ENCODE measurements at regions not wholly inside any gene's neighbourhood (a gene's known extent, or its start where the extent isn't known, plus 50 kb on each side); places are given as distances from the start of the nearest gene placed in this dataset.

GRCh38 chr1:208587110-208587509, 342.9 kb upstream of the PLXNA2 start:
- Histone ChIP-seq H4K20me1 (ENCODE audit: insufficient read depth, low read length) (no peaks in the 10 kb centered on the region), H3K9ac (ENCODE audit: low read length) (no peak overlapping the region), H3K9me3 (replicated peaks; ENCODE audit: insufficient read depth, low read length) (no peaks in the 10 kb centered on the region), H2AFZ (ENCODE audit: low read length) (no peak overlapping the region), H3K4me1 (ENCODE audit: low read length) (no peaks in the 10 kb centered on the region), H3F3A (ENCODE audit: insufficient read depth, low read length) (no peaks in the 10 kb centered on the region), H3K27me3 (replicated peaks; ENCODE audit: insufficient read depth, low read length) (no peaks in the 10 kb centered on the region), H3K9me2 (replicated peaks; ENCODE audit: insufficient read depth, low read length) (no peaks in the 10 kb centered on the region), H3K36me3 (replicated peaks; ENCODE audit: insufficient read depth, low read length) (no peaks in the 10 kb centered on the region), H3K79me2 (ENCODE audit: low read length) (no peaks in the 10 kb centered on the region), H3K4me2 (ENCODE audit: low read depth, low read length) (no peak overlapping the region), H3K4me3 (ENCODE audit: low read length) (no peak overlapping the region), H3K27ac (ENCODE audit: low read length) (no peak overlapping the region)
- TF ChIP-seq EZH2phosphoT487 (IDR thresholded peaks at IDR 0.05; ENCODE audit: low read length), result no peak
- TF ChIP-seq EZH2 (optimal IDR thresholded peaks at IDR 0.05; ENCODE audit: low read depth, low read length), result no peak
- DNase-seq, result no peak

- no peak overlapping the region for H3K9ac ChIP-seq (ENCODE audit: low read length)
- no peak for DNase-seq
- H3K79me2 ChIP-seq (ENCODE audit: low read length), result no peaks in the 10 kb centered on the region
- no peak overlapping the region for H3K27ac ChIP-seq (ENCODE audit: low read length)
- H3K4me2 ChIP-seq (ENCODE audit: low read depth, low read length), result no peak overlapping the region
- no peak overlapping the region for H3K4me3 ChIP-seq (ENCODE audit: low read length)
- H3F3A ChIP-seq (ENCODE audit: insufficient read depth, low read length), result no peaks in the 10 kb centered on the region
- no peaks in the 10 kb centered on the region for H3K9me3 ChIP-seq (replicated peaks; ENCODE audit: insufficient read depth, low read length)
- H2AFZ ChIP-seq (ENCODE audit: low read length), result no peak overlapping the region
- no peaks in the 10 kb centered on the region for H3K4me1 ChIP-seq (ENCODE audit: low read length)
- no peak for TF ChIP-seq EZH2phosphoT487 (IDR thresholded peaks at IDR 0.05; ENCODE audit: low read length)
- no peaks in the 10 kb centered on the region for H4K20me1 ChIP-seq (ENCODE audit: insufficient read depth, low read length)
- no peaks in the 10 kb centered on the region for H3K9me2 ChIP-seq (replicated peaks; ENCODE audit: insufficient read depth, low read length)
- no peaks in the 10 kb centered on the region for H3K36me3 ChIP-seq (replicated peaks; ENCODE audit: insufficient read depth, low read length)
- H3K27me3 ChIP-seq (replicated peaks; ENCODE audit: insufficient read depth, low read length), result no peaks in the 10 kb centered on the region
Observed at GRCh38 chr1:208593306-208594006, 349.3 kb upstream of the PLXNA2 start.

- no peaks in the 10 kb centered on the region for H3K27me3 ChIP-seq (replicated peaks; ENCODE audit: insufficient read depth, low read length)
- no peaks in the 10 kb centered on the region for H3K9me3 ChIP-seq (replicated peaks; ENCODE audit: insufficient read depth, low read length)
- no peak overlapping the region for H2AFZ ChIP-seq (ENCODE audit: low read length)
- H3K4me3 ChIP-seq (ENCODE audit: low read length), result no peak overlapping the region
- no peaks in the 10 kb centered on the region for H3K9me2 ChIP-seq (replicated peaks; ENCODE audit: insufficient read depth, low read length)
- H3K79me2 ChIP-seq (ENCODE audit: low read length), result no peaks in the 10 kb centered on the region
- no peaks in the 10 kb centered on the region for H4K20me1 ChIP-seq (ENCODE audit: insufficient read depth, low read length)
- no peak overlapping the region for H3K27ac ChIP-seq (ENCODE audit: low read length)
- H3K36me3 ChIP-seq (replicated peaks; ENCODE audit: insufficient read depth, low read length), result no peaks in the 10 kb centered on the region
- DNase-seq, result no peak
- no peaks in the 10 kb centered on the region for H3K4me1 ChIP-seq (ENCODE audit: low read length)
- H3F3A ChIP-seq (ENCODE audit: insufficient read depth, low read length), result no peaks in the 10 kb centered on the region
- H3K4me2 ChIP-seq (ENCODE audit: low read depth, low read length), result no peak overlapping the region
- no peak overlapping the region for H3K9ac ChIP-seq (ENCODE audit: low read length)
- TF ChIP-seq EZH2 (optimal IDR thresholded peaks at IDR 0.05; ENCODE audit: low read depth, low read length) (no peak), EZH2phosphoT487 (IDR thresholded peaks at IDR 0.05; ENCODE audit: low read length) (no peak)
- TF ChIP-seq, protein P1, sequence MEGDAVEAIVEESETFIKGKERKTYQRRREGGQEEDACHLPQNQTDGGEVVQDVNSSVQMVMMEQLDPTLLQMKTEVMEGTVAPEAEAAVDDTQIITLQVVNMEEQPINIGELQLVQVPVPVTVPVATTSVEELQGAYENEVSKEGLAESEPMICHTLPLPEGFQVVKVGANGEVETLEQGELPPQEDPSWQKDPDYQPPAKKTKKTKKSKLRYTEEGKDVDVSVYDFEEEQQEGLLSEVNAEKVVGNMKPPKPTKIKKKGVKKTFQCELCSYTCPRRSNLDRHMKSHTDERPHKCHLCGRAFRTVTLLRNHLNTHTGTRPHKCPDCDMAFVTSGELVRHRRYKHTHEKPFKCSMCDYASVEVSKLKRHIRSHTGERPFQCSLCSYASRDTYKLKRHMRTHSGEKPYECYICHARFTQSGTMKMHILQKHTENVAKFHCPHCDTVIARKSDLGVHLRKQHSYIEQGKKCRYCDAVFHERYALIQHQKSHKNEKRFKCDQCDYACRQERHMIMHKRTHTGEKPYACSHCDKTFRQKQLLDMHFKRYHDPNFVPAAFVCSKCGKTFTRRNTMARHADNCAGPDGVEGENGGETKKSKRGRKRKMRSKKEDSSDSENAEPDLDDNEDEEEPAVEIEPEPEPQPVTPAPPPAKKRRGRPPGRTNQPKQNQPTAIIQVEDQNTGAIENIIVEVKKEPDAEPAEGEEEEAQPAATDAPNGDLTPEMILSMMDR (IDR thresholded peaks at IDR 0.05; ENCODE audit: low read length), result no peak
Observed at GRCh38 chr1:208595236-208595635, 351.1 kb upstream of the PLXNA2 start.

DNA sequence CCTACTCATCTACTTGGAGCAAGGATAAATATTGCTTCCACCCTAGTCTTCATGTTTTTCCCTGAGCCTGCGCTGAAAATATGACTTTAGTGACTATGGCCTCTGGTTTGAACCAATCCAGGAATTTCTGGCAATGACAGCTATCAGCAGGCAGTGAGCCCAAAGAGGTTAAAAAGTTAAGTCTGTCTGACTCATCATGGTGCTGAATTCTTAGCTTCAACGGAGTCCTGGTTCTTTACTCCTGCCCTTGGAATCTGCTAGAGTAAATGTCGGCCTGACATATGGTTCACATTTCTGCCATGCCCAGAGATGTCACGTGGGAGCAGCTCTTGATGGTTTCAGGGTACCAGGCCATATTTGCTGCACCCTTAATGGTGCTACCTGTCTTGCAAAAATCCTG, 351.6 kb upstream of the PLXNA2 start:
- no peak overlapping the region for H3K4me3 ChIP-seq (ENCODE audit: low read length)
- no peak overlapping the region for H2AFZ ChIP-seq (ENCODE audit: low read length)
- no peaks in the 10 kb centered on the region for H3K27me3 ChIP-seq (replicated peaks; ENCODE audit: insufficient read depth, low read length)
- H3K27ac ChIP-seq (ENCODE audit: low read length), result no peak overlapping the region
- no peak for DNase-seq
- H3K4me2 ChIP-seq (ENCODE audit: low read depth, low read length), result no peak overlapping the region
- H3K9ac ChIP-seq (ENCODE audit: low read length), result no peak overlapping the region
- H3K4me1 ChIP-seq (ENCODE audit: low read length), result no peaks in the 10 kb centered on the region
- no peaks in the 10 kb centered on the region for H3F3A ChIP-seq (ENCODE audit: insufficient read depth, low read length)
- no peaks in the 10 kb centered on the region for H4K20me1 ChIP-seq (ENCODE audit: insufficient read depth, low read length)
- H3K9me3 ChIP-seq (replicated peaks; ENCODE audit: insufficient read depth, low read length), result no peaks in the 10 kb centered on the region
- TF ChIP-seq, protein P1 (IDR thresholded peaks at IDR 0.05; ENCODE audit: low read length), result no peak
- TF ChIP-seq EZH2 (optimal IDR thresholded peaks at IDR 0.05; ENCODE audit: low read depth, low read length) (no peak), EZH2phosphoT487 (IDR thresholded peaks at IDR 0.05; ENCODE audit: low read length) (no peak)
- H3K36me3 ChIP-seq (replicated peaks; ENCODE audit: insufficient read depth, low read length), result no peaks in the 10 kb centered on the region
- H3K9me2 ChIP-seq (replicated peaks; ENCODE audit: insufficient read depth, low read length), result no peaks in the 10 kb centered on the region
- H3K79me2 ChIP-seq (ENCODE audit: low read length), result no peaks in the 10 kb centered on the region

All from MM.1S (cell line).